GM12878 (cell line): ENCODE measurements at regions not wholly inside any gene's neighbourhood (a gene's known extent, or its start where the extent isn't known, plus 50 kb on each side); places are given as distances from the start of the nearest gene placed in this dataset.

Source experiments
- ATAC-seq: fragments of 200-7000 bp; cut with Tn5 transposase; 3 replicates; pipeline ENCODE4 v1.9.1; 2020; ENCODE audit warnings: mild to moderate bottlenecking, moderate library complexity
- BruUV-seq: library from RNA; stranded (reverse); fragments of 400-500 nt; replicated peaks from 2 replicates; lab custom pipeline; 2021; lab: Mats Ljungman, UMichigan
- CTCF ChIA-PET: fragments of 300-600 bp; sonication (Branson Sonifier 250); formaldehyde crosslinking; extraction: SDS; loops from one replicate; lab custom pipeline; 2021; ENCODE audit warnings: inconsistent platforms; lab: Yijun Ruan, JAX
- POLR2A ChIA-PET: fragments of 350-600 bp; formaldehyde crosslinking; extraction: SDS; loops from one replicate; lab custom pipeline; 2021; ENCODE audit warnings: inconsistent platforms; lab: Charles Lee
- RAD21 ChIA-PET: fragments of 300-600 bp; sonication (Branson Sonifier 250); formaldehyde crosslinking; loops from one replicate; lab custom pipeline; 2023; ENCODE audit warnings: antibody characterized with exemption; ENCODE audit not compliant: unreplicated experiment; lab: Charles Lee
- SMC1A ChIA-PET: fragments of 300-600 bp; sonication (Branson Sonifier 250); formaldehyde crosslinking; loops from one replicate; lab custom pipeline; 2023; ENCODE audit not compliant: unreplicated experiment, uncharacterized antibody; lab: Charles Lee
- DNase-seq: peaks from one replicate; pipeline ENCODE4 v3.0.0-alpha.2; 2011; ENCODE audit warnings: low read depth, low spot score
- FAIRE-seq: peaks from 3 replicates; lab custom pipeline; 2011; peaks lifted over from hg19 to GRCh38; lab: Jason Lieb, UNC
- H2AFZ ChIP-seq: 2 replicates; pipeline ENCODE4 v1.6.0; 2011; ENCODE audit warnings: low read depth, low read length, control low read depth; ENCODE audit not compliant: control insufficient read depth
- H3K27ac ChIP-seq: 2 replicates; pipeline ENCODE4 v1.5.1; 2011; ENCODE audit warnings: control low read depth; ENCODE audit not compliant: control insufficient read depth, insufficient read depth
- H3K27me3 ChIP-seq, 2 experiments: replicated peaks in 1 of 2; 2 replicates each; pipeline versions ENCODE4 v1.6.0 to v1.6.1; 2011; ENCODE audit warnings: low read length in 1 of 2; ENCODE audit not compliant: control insufficient read depth in 2 of 2, insufficient read depth in 2 of 2
- H3K36me3 ChIP-seq, 2 experiments: 2 replicates each; pipeline ENCODE4 v1.5.1; 2011; ENCODE audit warnings: low read length in 1 of 2; ENCODE audit not compliant: control insufficient read depth in 2 of 2, insufficient read depth in 2 of 2
- H3K4me1 ChIP-seq: 2 replicates; pipeline ENCODE4 v1.6.1; 2011; ENCODE audit warnings: mild to moderate bottlenecking, low read length, moderate library complexity, mixed read lengths; ENCODE audit not compliant: control insufficient read depth, insufficient read depth
- H3K4me2 ChIP-seq: 2 replicates; pipeline ENCODE4 v1.6.0; 2011; ENCODE audit warnings: control low read depth; ENCODE audit not compliant: control insufficient read depth, insufficient read depth
- H3K4me3 ChIP-seq: fragments of 200-600 bp; sonication (generic); 2 replicates; pipeline ENCODE4 v1.5.1; 2016
- H3K79me2 ChIP-seq: 2 replicates; pipeline ENCODE4 v1.6.0; 2011; ENCODE audit warnings: low read length; ENCODE audit not compliant: control insufficient read depth, insufficient read depth
- H3K9ac ChIP-seq: 2 replicates; pipeline ENCODE4 v1.8.0; 2011; ENCODE audit warnings: low read length, control low read depth, mixed read lengths; ENCODE audit not compliant: control insufficient read depth, insufficient read depth
- H3K9me3 ChIP-seq: replicated peaks from 3 replicates; pipeline ENCODE4 v1.5.1; 2011; ENCODE audit warnings: mild to moderate bottlenecking, low read length; ENCODE audit not compliant: control insufficient read depth, insufficient read depth
- H4K20me1 ChIP-seq: 2 replicates; pipeline ENCODE4 v1.6.0; 2011; ENCODE audit not compliant: control insufficient read depth, insufficient read depth
- ASH2L ChIP-seq: fragments of 300-600, 200-600 bp; sonication (generic); IDR thresholded peaks from 2 replicates; pipeline ENCODE4 v1.6.1; 2017; ENCODE audit warnings: low read depth, mild to moderate bottlenecking, borderline replicate concordance
- ATF7 ChIP-seq: fragments of 450-650 bp; IDR thresholded peaks from 2 replicates; pipeline ENCODE4 v1.6.1; 2016; ENCODE audit warnings: low read depth, mild to moderate bottlenecking
- BCLAF1 ChIP-seq: fragments of 450-650 bp; IDR thresholded peaks from 2 replicates; pipeline ENCODE4 v1.6.1; 2017; ENCODE audit warnings: antibody characterized with exemption, mild to moderate bottlenecking, moderate library complexity
- BMI1 ChIP-seq: fragments of 450-650 bp; IDR thresholded peaks from 2 replicates; pipeline ENCODE4 v1.6.1; 2016; ENCODE audit warnings: mild to moderate bottlenecking, moderate library complexity, borderline replicate concordance
- CUX1 ChIP-seq: IDR thresholded peaks from 2 replicates; pipeline ENCODE4 v1.6.1; 2012; ENCODE audit warnings: improper control_type of control experiment, low read depth, low read length; ENCODE audit not compliant: insufficient replicate concordance
- ESRRA ChIP-seq: IDR thresholded peaks from 2 replicates; pipeline ENCODE4 v1.6.1; 2012; ENCODE audit warnings: mild to moderate bottlenecking, low read length, improper control_type of control experiment
- GABPA ChIP-seq: IDR thresholded peaks from 2 replicates; pipeline ENCODE4 v1.6.1; 2014; ENCODE audit warnings: antibody characterized with exemption, low read depth, mild to moderate bottlenecking, inconsistent platforms
- SMC3 ChIP-seq: IDR thresholded peaks from 2 replicates; pipeline ENCODE4 v1.6.1; 2011; ENCODE audit warnings: low read length, improper control_type of control experiment, borderline replicate concordance
- SP1 ChIP-seq: IDR thresholded peaks from one replicate; pipeline ENCODE4 v1.6.1; 2011; ENCODE audit warnings: low read depth, low read length
- ZNF592 ChIP-seq: fragments of 450-650 bp; IDR thresholded peaks from 2 replicates; pipeline ENCODE4 v1.6.1; 2017; ENCODE audit warnings: mild to moderate bottlenecking, moderate library complexity
- WGBS: methylation state at CpG from one replicate; pipeline ENCODE4 v1.1.6; 2016; ENCODE audit warnings: low lambda C conversion rate; ENCODE audit not compliant: insufficient replicate concordance, insufficient coverage; ENCODE audit errors: missing lambda C conversion rate; 5-methylcytosine and 5-hydroxymethylcytosine counted together
- in situ Hi-C: fragments of 300-500 bp; cut with MboI; formaldehyde crosslinking; loops from 9 replicates; pipeline ENCODE4 v1.14.3; 2018; ENCODE audit warnings: mixed read lengths
- intact Hi-C: fragments of 100-400 bp; cut with micrococcal nuclease; formaldehyde crosslinking; loops from one replicate; pipeline ENCODE4 v1.14.2; 2022; ENCODE audit not compliant: unreplicated experiment

- BruUV-seq: no TSS peak
- FAIRE-seq: no peak
- no peaks in the 10 kb centered on the region for H3K36me3 ChIP-seq
- ChIA-PET RAD21 (interaction anchor here (1.7 kb wide), 1 partner anchor 389 kb away, joined by 8 read pairs; no protein-coding TSS in a partner anchor), CTCF (interaction anchor here (1.0 to 6.6 kb wide), 3 partner anchors 9 to 389 kb away, joined by 3 to 30 read pairs (median 7); no protein-coding TSS in a partner anchor), SMC1A (interaction anchor here (0.9 to 1.9 kb wide), 4 partner anchors 9 to 104 kb away, joined by 3 to 13 read pairs (median 4); no protein-coding TSS in a partner anchor), POLR2A (no interaction called here)
- DNase-seq: no peak
- no peak for ATAC-seq
- H3K79me2 ChIP-seq: no peaks in the 10 kb centered on the region
- H3K9me3 ChIP-seq: no peaks in the 10 kb centered on the region
- no peak for TF ChIP-seq CUX1
- no peak for TF ChIP-seq BCLAF1
- no peak for TF ChIP-seq GABPA
- TF ChIP-seq ASH2L: no peak
- TF ChIP-seq ATF7: no peak
- no peak for TF ChIP-seq ZNF592
- TF ChIP-seq ESRRA: no peak
- no peak for TF ChIP-seq SP1
- no peak for TF ChIP-seq BMI1
- no peak for TF ChIP-seq SMC3
- WGBS: 33% methylated on average over 1 of the region's 1 CpG
- intact Hi-C loops: no loop called here
- H3K4me3 ChIP-seq: no peak overlapping the region
- H3K27ac ChIP-seq: no peak overlapping the region
- no peaks in the 10 kb centered on the region for H3K4me1 ChIP-seq
- no peak overlapping the region for H3K9ac ChIP-seq
- no peaks in the 10 kb centered on the region for H4K20me1 ChIP-seq
- in situ Hi-C loops: loop anchor here (10.0 kb wide), 1 partner anchor 383 kb away; no protein-coding TSS in a partner anchor
- H2AFZ ChIP-seq: no peak overlapping the region
- H3K4me2 ChIP-seq: no peak overlapping the region
- H3K27me3 ChIP-seq: peaks cover 0 to 3% of the 10 kb centered on the region in 2 experiments; a peak in 1 of 4 replicates
Measured at GRCh38 chr4:175951794-175952193, 113.8 kb upstream of the WDR17 start.
